Hematopoietic multipotent progenitor cell (in vitro differentiated cells): ENCODE measurements at regions not wholly inside any gene's neighbourhood (a gene's known extent, or its start where the extent isn't known, plus 50 kb on each side); places are given as distances from the start of the nearest gene placed in this dataset. TPM values are rescaled to one million over a fixed set of nuclear protein-coding genes. Genes with fewer than 3 reads are reported as not detected.

Experiments used
- small RNA-seq: library from RNA; depleted of rRNA; stranded (forward); fragments of <200 nt; gene quantifications from one replicate; pipeline ENCODE3, GENCODE V24; 2012

Small RNA genes lying in the stretch of these regions (small RNA-seq; reads per million reads assigned to genes)
- gene AC011233.1 (not detected), gene MIR4268 (not detected)
